Tibial nerve (tissue), 4 donors: ENCODE measurements at regions not wholly inside any gene's neighbourhood (a gene's known extent, or its start where the extent isn't known, plus 50 kb on each side); places are given as distances from the start of the nearest gene placed in this dataset.

ENCODE experiments used
- DNase-seq, 2 donors: peaks; one replicate each; pipeline ENCODE4 v3.0.0-alpha.2; 2019; ENCODE audit warnings: low spot score in 2 of 2
- H3K27ac ChIP-seq, 4 donors: fragments of 200-600 bp; sonication (generic) in 3 of 4; one replicate each; pipeline ENCODE4 v1.5.1; 2017 to 2019; ENCODE audit warnings: mild to moderate bottlenecking in 1 of 4
- H3K27me3 ChIP-seq, 2 donors: fragments of 200-600 bp; sonication (generic) in 1 of 2; one replicate each; pipeline versions ENCODE4 v1.5.1 to v1.6.0; 2017 to 2019
- H3K36me3 ChIP-seq, 3 donors: fragments of 200-600 bp; sonication (generic); one replicate each; pipeline ENCODE4 v1.5.1; 2018 to 2019
- H3K4me1 ChIP-seq, 4 donors: fragments of 200-600 bp; sonication (generic) in 3 of 4; one replicate each; pipeline ENCODE4 v1.5.1; 2017 to 2019
- H3K4me3 ChIP-seq, 4 donors: fragments of 200-600 bp; sonication (generic) in 3 of 4; one replicate each; pipeline ENCODE4 v1.5.1; 2017 to 2019; ENCODE audit warnings: mild to moderate bottlenecking in 1 of 4, moderate library complexity in 1 of 4
- H3K9me3 ChIP-seq, 4 donors: fragments of 200-600 bp; sonication (generic) in 3 of 4; one replicate each; pipeline ENCODE4 v1.5.1; 2017 to 2019
- EP300 ChIP-seq, 2 donors: sonication (generic); formaldehyde crosslinking; IDR thresholded peaks; one replicate each; pipeline ENCODE4 v1.6.1; 2017; ENCODE audit warnings: antibody characterized with exemption in 2 of 2, mild to moderate bottlenecking in 1 of 2
- POLR2A ChIP-seq, 2 donors: fragments of 450-650 bp; IDR thresholded peaks; one replicate each; pipeline ENCODE4 v1.6.1; 2017; ENCODE audit warnings: antibody characterized with exemption in 2 of 2, mild to moderate bottlenecking in 2 of 2, moderate library complexity in 2 of 2
- WGBS, 2 donors: methylation state at CpG; one replicate each; pipeline ENCODE4 v1.1.5; 2018; 5-methylcytosine and 5-hydroxymethylcytosine counted together
- TF ChIP-seq, protein P1 (sequence below), 5 experiments: fragments of 200-600 bp in 3 of 5; fragments of 450-650 bp in 2 of 5; sonication (generic) in 3 of 5; IDR thresholded peaks; one replicate each; pipeline ENCODE4 v1.5.1; 2016 to 2019; ENCODE audit warnings: antibody characterized with exemption in 5 of 5, mild to moderate bottlenecking in 3 of 5, moderate library complexity in 2 of 5

DNA sequence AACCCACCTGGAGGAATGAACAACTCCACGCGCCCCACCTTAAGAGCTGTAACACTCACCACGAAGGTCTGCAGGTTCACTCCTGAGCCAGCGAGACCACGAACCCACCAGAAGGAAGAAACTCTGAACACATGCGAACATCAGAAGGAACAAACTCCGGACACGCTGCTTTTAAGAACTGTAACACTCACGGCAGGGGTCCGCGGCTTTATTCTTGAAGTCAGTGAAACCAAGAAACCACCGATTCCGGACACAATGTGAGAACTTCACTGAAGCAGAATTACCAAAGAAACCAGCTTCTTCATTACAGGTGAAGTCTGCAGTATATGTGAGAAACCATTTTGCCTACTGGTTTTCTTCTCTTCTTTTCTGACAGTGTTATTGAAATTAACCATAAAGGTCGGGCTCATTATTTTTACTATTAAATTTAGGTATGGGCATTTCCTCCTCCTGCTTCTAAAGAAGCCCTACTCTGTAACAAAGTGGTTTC lies 303.0 kb downstream of the KCNA4 start:
- Histone ChIP-seq H3K27me3 (no peaks in the 10 kb centered on the region), H3K27ac (no peak overlapping the region), H3K36me3 (peaks cover 0 to 2% (median 0%) of the 10 kb centered on the region in 3 donors), H3K9me3 (peaks cover 0 to 6% (median 0%) of the 10 kb centered on the region in 4 donors), H3K4me1 (no peaks in the 10 kb centered on the region), H3K4me3 (no peak overlapping the region)
- no peak for DNase-seq
- 93 to 94% methylated on average over 14 of the region's 14 CpGs for WGBS, 2 donors
- TF ChIP-seq, protein P1, sequence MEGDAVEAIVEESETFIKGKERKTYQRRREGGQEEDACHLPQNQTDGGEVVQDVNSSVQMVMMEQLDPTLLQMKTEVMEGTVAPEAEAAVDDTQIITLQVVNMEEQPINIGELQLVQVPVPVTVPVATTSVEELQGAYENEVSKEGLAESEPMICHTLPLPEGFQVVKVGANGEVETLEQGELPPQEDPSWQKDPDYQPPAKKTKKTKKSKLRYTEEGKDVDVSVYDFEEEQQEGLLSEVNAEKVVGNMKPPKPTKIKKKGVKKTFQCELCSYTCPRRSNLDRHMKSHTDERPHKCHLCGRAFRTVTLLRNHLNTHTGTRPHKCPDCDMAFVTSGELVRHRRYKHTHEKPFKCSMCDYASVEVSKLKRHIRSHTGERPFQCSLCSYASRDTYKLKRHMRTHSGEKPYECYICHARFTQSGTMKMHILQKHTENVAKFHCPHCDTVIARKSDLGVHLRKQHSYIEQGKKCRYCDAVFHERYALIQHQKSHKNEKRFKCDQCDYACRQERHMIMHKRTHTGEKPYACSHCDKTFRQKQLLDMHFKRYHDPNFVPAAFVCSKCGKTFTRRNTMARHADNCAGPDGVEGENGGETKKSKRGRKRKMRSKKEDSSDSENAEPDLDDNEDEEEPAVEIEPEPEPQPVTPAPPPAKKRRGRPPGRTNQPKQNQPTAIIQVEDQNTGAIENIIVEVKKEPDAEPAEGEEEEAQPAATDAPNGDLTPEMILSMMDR (IDR thresholded peaks at IDR 0.05) = no peak
- no peak for TF ChIP-seq POLR2A (IDR thresholded peaks at IDR 0.05)
- TF ChIP-seq EP300 (IDR thresholded peaks at IDR 0.05) = no peak

DNA sequence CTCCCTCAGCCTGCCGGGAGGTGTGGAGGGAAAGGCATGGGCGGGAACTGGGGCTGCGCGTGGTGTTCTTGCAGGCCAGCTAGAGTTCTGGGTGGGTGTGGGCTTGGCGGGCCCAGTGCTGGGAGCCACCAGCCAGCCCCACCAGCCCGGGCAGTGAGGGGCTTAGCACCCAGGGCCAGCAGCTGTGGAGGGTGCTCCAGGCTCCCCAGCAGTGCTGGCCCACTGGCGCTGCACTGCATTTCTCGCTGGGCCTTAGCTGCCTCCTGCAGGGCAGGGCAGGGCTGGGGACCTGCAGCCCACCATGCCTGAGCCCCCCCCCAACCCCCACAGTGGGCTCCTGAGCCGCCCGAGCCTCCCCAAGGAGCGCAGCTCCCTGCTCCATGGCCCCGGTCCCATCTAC lies 304.2 kb downstream of the KCNA4 start:
- no peak for DNase-seq
- no peak overlapping the region for H3K4me3 ChIP-seq
- peaks cover 0 to 3% (median 0%) of the 10 kb centered on the region in 3 donors for H3K36me3 ChIP-seq
- H3K27ac ChIP-seq = no peak overlapping the region
- TF ChIP-seq POLR2A (IDR thresholded peaks at IDR 0.05) (no peak), EP300 (IDR thresholded peaks at IDR 0.05) (no peak)
- TF ChIP-seq, protein P1 (IDR thresholded peaks at IDR 0.05) = no peak
- WGBS, 2 donors = 94% methylated on average over 10 of the region's 12 CpGs; no CpG with 5 or more reads in 1 of the 2 donors
- H3K27me3 ChIP-seq = no peaks in the 10 kb centered on the region
- H3K4me1 ChIP-seq = no peaks in the 10 kb centered on the region
- peaks cover 0 to 6% (median 0%) of the 10 kb centered on the region in 4 donors for H3K9me3 ChIP-seq

DNA sequence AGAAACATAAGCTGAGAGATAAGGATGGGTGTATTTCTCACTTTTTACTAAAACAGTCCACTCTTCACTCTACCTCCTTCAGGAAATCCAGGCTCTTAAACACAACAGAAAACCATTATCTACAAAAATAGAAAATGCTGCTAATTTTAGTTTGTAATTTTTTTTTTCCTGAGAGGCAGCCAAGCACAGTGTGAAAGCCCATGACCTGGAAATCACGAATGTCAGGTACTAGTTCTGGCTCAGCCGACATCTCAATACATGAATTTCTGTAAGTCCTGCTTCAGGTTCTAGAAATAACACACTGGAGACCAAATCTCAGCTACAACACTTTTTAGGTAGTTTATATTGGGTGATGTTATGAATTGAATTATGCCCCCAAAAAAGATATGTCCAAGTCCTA lies 308.9 kb downstream of the KCNA4 start:
- 36 to 65% methylated on average over 2 of the region's 2 CpGs for WGBS, 2 donors
- Histone ChIP-seq H3K4me1 (no peaks in the 10 kb centered on the region), H3K27ac (no peak overlapping the region), H3K4me3 (no peak overlapping the region), H3K27me3 (no peaks in the 10 kb centered on the region), H3K36me3 (peaks cover 0 to 3% (median 0%) of the 10 kb centered on the region in 3 donors), H3K9me3 (peaks cover 0 to 6% (median 0%) of the 10 kb centered on the region in 4 donors)
- DNase-seq = no peak
- TF ChIP-seq POLR2A (IDR thresholded peaks at IDR 0.05) = no peak
- TF ChIP-seq, protein P1 (IDR thresholded peaks at IDR 0.05) = no peak
- no peak for TF ChIP-seq EP300 (IDR thresholded peaks at IDR 0.05)

DNA sequence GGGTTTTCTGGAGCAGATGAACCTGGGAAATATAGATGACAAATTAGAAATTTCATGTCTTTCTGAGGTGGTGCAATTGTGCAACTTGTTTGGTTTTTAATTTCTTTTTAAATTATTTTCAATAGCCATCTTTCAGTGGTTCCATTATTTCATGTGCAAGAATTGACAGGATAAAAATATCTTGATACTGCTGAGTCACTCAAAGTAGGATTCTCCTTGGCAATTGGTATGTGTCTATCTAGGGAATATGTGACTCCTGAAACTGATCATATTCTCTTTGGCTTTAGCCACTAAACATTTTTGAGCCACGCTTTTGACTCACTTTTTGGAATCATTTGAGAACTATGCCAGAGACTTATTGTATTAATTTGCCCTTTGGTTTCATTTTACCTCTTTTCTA lies 331.5 kb downstream of the KCNA4 start:
- no peak for DNase-seq
- H3K9me3 ChIP-seq = no peaks in the 10 kb centered on the region

DNA sequence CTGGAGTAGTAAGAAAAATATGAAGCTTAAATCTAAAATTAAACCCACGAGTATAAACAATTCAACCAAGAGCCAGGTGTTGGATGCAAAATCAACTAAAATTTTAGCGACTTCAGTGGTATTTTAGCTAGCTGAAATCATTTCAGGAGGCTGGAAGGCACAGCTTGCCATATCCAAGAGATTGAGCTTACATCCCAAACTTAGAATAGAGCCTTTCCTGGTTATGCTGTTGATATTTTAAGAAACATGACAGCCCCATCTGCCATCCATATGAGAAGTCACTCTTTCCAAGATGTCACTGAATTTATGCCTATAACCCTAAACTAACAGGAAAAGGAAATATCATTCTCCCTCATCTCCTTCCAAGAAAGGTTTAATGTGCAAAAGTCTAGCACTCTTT lies 334.0 kb downstream of the KCNA4 start:
- H3K4me3 ChIP-seq = no peak overlapping the region
- H3K27ac ChIP-seq = no peak overlapping the region
- TF ChIP-seq POLR2A (IDR thresholded peaks at IDR 0.05) = no peak
- no peak for TF ChIP-seq EP300 (IDR thresholded peaks at IDR 0.05)
- TF ChIP-seq, protein P1 (IDR thresholded peaks at IDR 0.05) = no peak
- no peaks in the 10 kb centered on the region for H3K36me3 ChIP-seq
- H3K9me3 ChIP-seq = no peaks in the 10 kb centered on the region
- no peak for DNase-seq
- H3K4me1 ChIP-seq = no peaks in the 10 kb centered on the region
- WGBS, 2 donors = 71 to 75% methylated on average over 2 of the region's 2 CpGs
- H3K27me3 ChIP-seq = no peaks in the 10 kb centered on the region

More for the DNA sequence above, 331.5 kb downstream of the KCNA4 start:
- no peak for TF ChIP-seq POLR2A (IDR thresholded peaks at IDR 0.05)
- TF ChIP-seq, protein P1 (IDR thresholded peaks at IDR 0.05) = no peak
- TF ChIP-seq EP300 (IDR thresholded peaks at IDR 0.05) = no peak
- Histone ChIP-seq H3K27ac (no peak overlapping the region), H3K4me1 (no peaks in the 10 kb centered on the region), H3K4me3 (no peak overlapping the region), H3K27me3 (no peaks in the 10 kb centered on the region), H3K36me3 (no peaks in the 10 kb centered on the region)
- 73 to 84% methylated on average over 1 of the region's 1 CpG for WGBS, 2 donors
